ENCODE measurements at regions not wholly inside any gene's neighbourhood (a gene's known extent, or its start where the extent isn't known, plus 50 kb on each side); places are given as distances from the start of the nearest gene placed in this dataset.

DNA sequence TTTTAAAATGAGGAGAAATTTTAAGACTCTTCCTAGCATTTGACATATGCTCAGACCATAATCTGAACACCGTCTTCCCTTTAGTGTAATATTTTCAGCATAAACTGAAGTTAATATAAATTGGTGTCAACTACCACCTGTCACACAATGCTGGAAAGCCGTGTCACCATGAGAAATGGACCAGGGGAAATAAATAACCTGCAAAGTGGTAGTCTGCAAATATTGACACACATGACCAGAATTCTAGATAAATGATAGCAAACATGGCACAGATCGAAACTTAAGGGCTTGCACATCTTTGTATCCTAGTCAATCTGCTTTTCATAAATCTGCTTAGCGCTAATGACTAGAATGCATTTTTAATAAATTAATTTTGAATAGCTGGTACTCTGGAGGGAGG is 191.9 kb downstream of the CD83 start:
- H3K4me2 ChIP-seq = no peak overlapping the region
- POLR2A ChIA-PET (ENCODE audit: unreplicated experiment) = no interaction called here
- TF ChIP-seq, protein P1, sequence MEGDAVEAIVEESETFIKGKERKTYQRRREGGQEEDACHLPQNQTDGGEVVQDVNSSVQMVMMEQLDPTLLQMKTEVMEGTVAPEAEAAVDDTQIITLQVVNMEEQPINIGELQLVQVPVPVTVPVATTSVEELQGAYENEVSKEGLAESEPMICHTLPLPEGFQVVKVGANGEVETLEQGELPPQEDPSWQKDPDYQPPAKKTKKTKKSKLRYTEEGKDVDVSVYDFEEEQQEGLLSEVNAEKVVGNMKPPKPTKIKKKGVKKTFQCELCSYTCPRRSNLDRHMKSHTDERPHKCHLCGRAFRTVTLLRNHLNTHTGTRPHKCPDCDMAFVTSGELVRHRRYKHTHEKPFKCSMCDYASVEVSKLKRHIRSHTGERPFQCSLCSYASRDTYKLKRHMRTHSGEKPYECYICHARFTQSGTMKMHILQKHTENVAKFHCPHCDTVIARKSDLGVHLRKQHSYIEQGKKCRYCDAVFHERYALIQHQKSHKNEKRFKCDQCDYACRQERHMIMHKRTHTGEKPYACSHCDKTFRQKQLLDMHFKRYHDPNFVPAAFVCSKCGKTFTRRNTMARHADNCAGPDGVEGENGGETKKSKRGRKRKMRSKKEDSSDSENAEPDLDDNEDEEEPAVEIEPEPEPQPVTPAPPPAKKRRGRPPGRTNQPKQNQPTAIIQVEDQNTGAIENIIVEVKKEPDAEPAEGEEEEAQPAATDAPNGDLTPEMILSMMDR (conservative IDR thresholded peaks at IDR 0.05) = no peak
- no peak for TF ChIP-seq EZH2 (IDR thresholded peaks at IDR 0.05; ENCODE audit: low read depth)

DNA sequence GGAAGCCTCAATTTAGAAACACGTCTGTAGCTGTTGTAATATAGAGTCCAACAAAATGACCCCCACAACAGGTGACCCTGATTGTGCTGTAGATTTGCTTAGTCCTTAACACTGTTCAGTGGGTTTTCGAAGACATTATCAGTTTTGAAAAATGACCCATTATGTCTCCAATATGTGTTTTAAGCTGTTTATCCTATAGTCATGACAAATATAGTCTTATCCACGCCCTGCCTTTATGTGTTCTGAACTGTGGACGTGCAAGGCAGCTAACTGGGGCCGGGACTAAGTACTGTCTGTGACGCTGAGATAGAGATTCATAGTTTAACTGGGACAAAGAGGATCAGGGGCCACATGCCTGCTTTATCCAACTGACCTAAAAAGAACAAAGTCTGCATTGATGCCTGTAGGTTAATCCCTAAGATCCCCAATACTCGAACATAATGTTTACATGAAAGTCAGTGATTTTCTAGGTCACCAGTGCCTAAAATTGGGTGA is 192.4 kb downstream of the CD83 start:
- intact Hi-C loops (cut with micrococcal nuclease; ENCODE audit: unreplicated experiment) = no loop called here
- no peaks in the 10 kb centered on the region for H3F3A ChIP-seq (ENCODE audit: insufficient read depth, low read depth)
- no peak overlapping the region for H3K27ac ChIP-seq
- no peak for DNase-seq
- H3K4me1 ChIP-seq (replicated peaks; ENCODE audit: insufficient read depth) = no peaks in the 10 kb centered on the region
- no TSS peak for BruUV-seq (replicated peaks)
- H3K27me3 ChIP-seq (ENCODE audit: insufficient read depth, low read depth) = no peaks in the 10 kb centered on the region
- no peak overlapping the region for H2AFZ ChIP-seq
- no peaks in the 10 kb centered on the region for H4K20me1 ChIP-seq (ENCODE audit: insufficient read depth)
- no peaks in the 10 kb centered on the region for H3K9me3 ChIP-seq (ENCODE audit: insufficient read depth, low read depth)
- no peak overlapping the region for H3K4me3 ChIP-seq
- no peaks in the 10 kb centered on the region for H3K9me2 ChIP-seq (ENCODE audit: insufficient read depth)
- no peak overlapping the region for H3K4me2 ChIP-seq
- ChIA-PET POLR2A (ENCODE audit: unreplicated experiment) (no interaction called here), CTCF (no interaction called here)
- no peaks in the 10 kb centered on the region for H3K79me2 ChIP-seq (ENCODE audit: low read depth)
- TF ChIP-seq, protein P1 (conservative IDR thresholded peaks at IDR 0.05) = no peak
- TF ChIP-seq EZH2 (IDR thresholded peaks at IDR 0.05; ENCODE audit: low read depth) = no peak
- no peaks in the 10 kb centered on the region for H3K36me3 ChIP-seq (ENCODE audit: low read depth)

More for the DNA sequence above, 191.9 kb downstream of the CD83 start:
- CTCF ChIA-PET = no interaction called here
- Histone ChIP-seq H4K20me1 (ENCODE audit: insufficient read depth) (no peaks in the 10 kb centered on the region), H3K36me3 (ENCODE audit: low read depth) (no peaks in the 10 kb centered on the region), H3K9me3 (ENCODE audit: insufficient read depth, low read depth) (no peaks in the 10 kb centered on the region), H3K79me2 (ENCODE audit: low read depth) (no peaks in the 10 kb centered on the region), H2AFZ (no peak overlapping the region), H3K4me1 (replicated peaks; ENCODE audit: insufficient read depth) (no peaks in the 10 kb centered on the region), H3K9me2 (ENCODE audit: insufficient read depth) (no peaks in the 10 kb centered on the region), H3F3A (ENCODE audit: insufficient read depth, low read depth) (no peaks in the 10 kb centered on the region), H3K4me3 (no peak overlapping the region), H3K27ac (no peak overlapping the region), H3K27me3 (ENCODE audit: insufficient read depth, low read depth) (no peaks in the 10 kb centered on the region)
- no TSS peak for BruUV-seq (replicated peaks)
- intact Hi-C loops (cut with micrococcal nuclease; ENCODE audit: unreplicated experiment) = no loop called here
- no peak for DNase-seq

GRCh38 chr6:14310960-14311359 is 193.4 kb downstream of the CD83 start:
- Histone ChIP-seq H3K9me3 (ENCODE audit: insufficient read depth, low read depth) (no peaks in the 10 kb centered on the region), H3K36me3 (ENCODE audit: low read depth) (no peaks in the 10 kb centered on the region), H3F3A (ENCODE audit: insufficient read depth, low read depth) (no peaks in the 10 kb centered on the region), H3K79me2 (ENCODE audit: low read depth) (no peaks in the 10 kb centered on the region), H3K4me1 (replicated peaks; ENCODE audit: insufficient read depth) (no peaks in the 10 kb centered on the region), H3K4me2 (no peak overlapping the region), H3K9me2 (ENCODE audit: insufficient read depth) (no peaks in the 10 kb centered on the region), H3K4me3 (no peak overlapping the region), H3K27ac (no peak overlapping the region), H4K20me1 (ENCODE audit: insufficient read depth) (no peaks in the 10 kb centered on the region), H2AFZ (no peak overlapping the region), H3K27me3 (ENCODE audit: insufficient read depth, low read depth) (no peaks in the 10 kb centered on the region)
- ChIA-PET POLR2A (ENCODE audit: unreplicated experiment) (no interaction called here), CTCF (no interaction called here)
- DNase-seq = no peak
- intact Hi-C loops (cut with micrococcal nuclease; ENCODE audit: unreplicated experiment) = no loop called here
- BruUV-seq (replicated peaks) = no TSS peak
- TF ChIP-seq, protein P1 (conservative IDR thresholded peaks at IDR 0.05) = no peak
- TF ChIP-seq EZH2 (IDR thresholded peaks at IDR 0.05; ENCODE audit: low read depth) = no peak
